GM12873 (cell line): ENCODE measurements at regions not wholly inside any gene's neighbourhood (a gene's known extent, or its start where the extent isn't known, plus 50 kb on each side); places are given as distances from the start of the nearest gene placed in this dataset.

Experiments used
- CTCF ChIP-seq: IDR thresholded peaks from 2 replicates; pipeline ENCODE4 v1.5.1; 2012; ENCODE audit warnings: low read depth, mild to moderate bottlenecking, moderate library complexity, low read length, control low read depth; ENCODE audit not compliant: insufficient read depth; ENCODE audit errors: missing control alignments

- TF ChIP-seq CTCF = no peak
Observed at GRCh38 chr9:23611869-23612268, 214.2 kb downstream of the ELAVL2 start.

GRCh38 chr9:23615569-23615968 lies 210.5 kb downstream of the ELAVL2 start:
- no peak for TF ChIP-seq CTCF

- TF ChIP-seq CTCF = no peak
Observed at GRCh38 chr9:23621188-23621587, 204.9 kb downstream of the ELAVL2 start.

GRCh38 chr9:23621924-23622323 lies 204.1 kb downstream of the ELAVL2 start:
- no peak for TF ChIP-seq CTCF

- TF ChIP-seq CTCF = no peak
Observed at GRCh38 chr9:23622396-23622795, 203.6 kb downstream of the ELAVL2 start.

GRCh38 chr9:23630488-23630887 lies 195.6 kb downstream of the ELAVL2 start:
- TF ChIP-seq CTCF = no peak

- no peak for TF ChIP-seq CTCF
Observed at GRCh38 chr9:23635276-23635675, 190.8 kb downstream of the ELAVL2 start.
